Smooth muscle cell (in vitro differentiated cells): ENCODE measurements at regions not wholly inside any gene's neighbourhood (a gene's known extent, or its start where the extent isn't known, plus 50 kb on each side); places are given as distances from the start of the nearest gene placed in this dataset.

Experiments
- DNase-seq: peaks from one replicate; lab custom pipeline; 2025; ENCODE audit not compliant: unreplicated experiment; lab: John Stamatoyannopoulos, UW
- H2AFZ ChIP-seq: fragments of 200-600 bp; sonication (generic); 2 replicates; pipeline ENCODE4 v1.6.0; 2016; ENCODE audit warnings: antibody characterized with exemption, low read depth, mild to moderate bottlenecking
- H3F3A ChIP-seq: fragments of 200-600 bp; sonication (generic); 2 replicates; pipeline ENCODE4 v1.6.0; 2017; ENCODE audit warnings: antibody characterized with exemption, low read depth
- H3K27ac ChIP-seq: fragments of 200-600 bp; sonication (generic); 2 replicates; pipeline ENCODE4 v1.5.1; 2016; ENCODE audit warnings: low read depth, mild to moderate bottlenecking
- H3K27me3 ChIP-seq: fragments of 200-600 bp; sonication (generic); 2 replicates; pipeline ENCODE4 v1.6.1; 2016; ENCODE audit warnings: low read depth, mild to moderate bottlenecking
- H3K36me3 ChIP-seq: fragments of 200-600 bp; sonication (generic); 2 replicates; pipeline ENCODE4 v1.5.1; 2016; ENCODE audit warnings: low read depth
- H3K4me1 ChIP-seq: fragments of 200-600 bp; sonication (generic); 2 replicates; pipeline ENCODE4 v1.5.1; 2016; ENCODE audit warnings: low read depth
- H3K4me2 ChIP-seq: fragments of 200-600 bp; sonication (generic); 2 replicates; pipeline ENCODE4 v1.6.0; 2016; ENCODE audit warnings: mild to moderate bottlenecking
- H3K4me3 ChIP-seq: fragments of 200-600 bp; sonication (generic); 2 replicates; pipeline ENCODE4 v1.5.1; 2016; ENCODE audit warnings: mild to moderate bottlenecking
- H3K79me2 ChIP-seq: fragments of 200-600 bp; sonication (generic); 2 replicates; pipeline ENCODE4 v1.6.0; 2016; ENCODE audit warnings: low read depth, mild to moderate bottlenecking
- H3K9ac ChIP-seq: fragments of 200-600 bp; sonication (generic); 2 replicates; pipeline ENCODE4 v1.6.0; 2016; ENCODE audit warnings: low read depth
- H3K9me3 ChIP-seq: fragments of 200-600 bp; sonication (generic); replicated peaks from 2 replicates; pipeline ENCODE4 v1.5.1; 2016; ENCODE audit warnings: low read depth
- H4K20me1 ChIP-seq: fragments of 200-600 bp; sonication (generic); 2 replicates; pipeline ENCODE4 v1.6.0; 2016; ENCODE audit warnings: low read depth
- CTCF ChIP-seq: fragments of 200-600 bp; sonication (generic); IDR thresholded peaks from 2 replicates; pipeline ENCODE4 v1.5.1; 2017; ENCODE audit warnings: borderline replicate concordance, mild to moderate bottlenecking, antibody characterized with exemption; ENCODE audit not compliant: insufficient read depth, poor library complexity, severe bottlenecking
- WGBS: methylation state at CpG from one replicate; pipeline ENCODE4 v1.1.7; 2016; ENCODE audit warnings: low lambda C conversion rate; 5-methylcytosine and 5-hydroxymethylcytosine counted together

DNA sequence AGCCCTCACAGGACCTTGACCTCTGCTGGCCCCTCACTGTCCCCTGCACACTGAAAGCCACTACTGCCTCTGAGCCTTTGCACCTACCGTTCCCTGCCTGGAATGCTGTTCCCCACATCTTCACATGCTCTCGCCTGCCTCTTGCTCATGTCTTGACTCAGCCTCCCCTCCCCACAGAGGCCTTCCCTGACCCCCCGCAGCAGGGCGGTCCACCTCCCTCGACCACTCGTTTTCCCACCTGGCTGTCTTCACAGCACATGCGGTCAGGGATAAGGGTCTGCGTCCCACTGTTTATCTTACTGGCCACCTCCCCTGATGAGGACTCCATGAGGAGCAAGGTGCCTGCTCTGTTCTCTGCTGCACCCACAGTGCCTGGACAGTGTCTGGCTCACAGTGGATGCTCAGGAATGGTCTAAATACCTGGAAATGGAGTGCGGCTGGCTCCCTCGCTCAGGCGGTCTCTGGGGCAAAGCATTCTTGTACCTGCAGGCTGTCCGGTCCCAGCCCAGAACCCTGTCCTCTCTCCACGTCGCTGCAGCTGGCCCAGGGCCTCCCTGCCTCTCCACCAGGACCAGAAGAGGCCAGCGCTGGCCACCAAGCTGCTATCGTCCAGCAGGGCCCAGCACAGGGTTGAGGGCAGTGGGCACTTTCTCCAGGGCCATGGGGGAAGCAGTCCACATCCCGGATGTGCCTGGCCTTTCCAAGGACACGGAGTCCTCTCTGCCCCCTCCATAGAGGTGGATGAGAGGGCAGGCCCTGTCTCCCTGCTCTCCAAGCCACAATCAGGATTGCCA is 107.4 kb downstream of the NCOR2 start:
- Histone ChIP-seq H3K9ac (no peak overlapping the region), H3K4me1 (peaks cover 24% of the 10 kb centered on the region), H2AFZ (no peak overlapping the region), H3K4me3 (no peak overlapping the region), H3F3A (peaks cover 14% of the 10 kb centered on the region), H3K27me3 (no peaks in the 10 kb centered on the region), H3K4me2 (no peak overlapping the region), H3K79me2 (peaks cover 19% of the 10 kb centered on the region), H3K27ac (no peak overlapping the region), H3K9me3 (no peaks in the 10 kb centered on the region), H4K20me1 (peaks cover 100% of the 10 kb centered on the region), H3K36me3 (no peaks in the 10 kb centered on the region)
- DNase-seq, result no peak
- 99% methylated on average over 18 of the region's 18 CpGs for WGBS
- no peak for TF ChIP-seq CTCF

GRCh38 chr12:124458992-124459851 is 108.2 kb downstream of the NCOR2 start:
- Histone ChIP-seq H3K36me3 (no peaks in the 10 kb centered on the region), H3K27me3 (no peaks in the 10 kb centered on the region), H4K20me1 (peaks cover 100% of the 10 kb centered on the region), H3K79me2 (peaks cover 19% of the 10 kb centered on the region), H3K4me2 (no peak overlapping the region), H2AFZ (no peak overlapping the region), H3K9ac (no peak overlapping the region), H3K27ac (no peak overlapping the region), H3K4me3 (no peak overlapping the region), H3K9me3 (no peaks in the 10 kb centered on the region), H3F3A (peaks cover 7% of the 10 kb centered on the region), H3K4me1 (peaks cover 23% of the 10 kb centered on the region)
- no peak for DNase-seq
- 95% methylated on average over 12 of the region's 12 CpGs for WGBS
- no peak for TF ChIP-seq CTCF

DNA sequence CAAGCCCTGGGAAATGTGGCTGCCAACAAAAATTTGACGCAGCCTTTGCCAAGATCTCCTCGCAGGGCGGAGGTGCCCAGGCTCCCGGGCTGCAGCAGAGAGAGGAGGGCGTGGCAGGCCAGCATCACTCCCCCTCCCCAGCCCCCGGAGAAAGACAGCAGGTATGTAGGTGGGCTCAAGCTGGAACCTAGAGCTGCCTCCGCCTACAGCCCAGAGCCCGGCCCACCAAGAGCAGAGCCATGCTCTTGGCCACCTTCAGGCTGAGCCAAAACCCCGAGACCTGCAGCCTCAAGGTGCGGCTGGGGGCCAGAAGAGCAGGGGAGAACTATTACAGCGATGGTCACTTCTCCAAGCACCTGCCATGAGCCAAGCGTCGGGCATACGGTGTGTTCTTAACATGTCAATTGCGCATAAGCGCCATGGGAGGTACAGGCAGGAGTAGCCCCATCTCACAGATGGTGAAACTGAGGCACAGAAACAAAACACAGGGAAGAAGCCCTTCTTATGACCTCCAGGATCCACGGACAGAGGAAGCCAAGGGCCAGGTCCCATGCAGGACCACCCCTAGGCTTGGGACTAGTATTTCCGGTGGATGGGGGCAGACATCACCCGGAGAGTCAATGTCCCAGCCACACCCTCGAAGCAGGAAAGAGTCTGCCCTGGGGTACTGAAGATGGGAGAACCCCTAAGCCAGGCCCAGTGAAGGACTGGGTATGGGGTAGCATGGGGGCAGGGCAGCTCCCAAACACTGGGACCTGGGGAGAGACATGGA is 109.0 kb downstream of the NCOR2 start:
- peaks cover 16% of the 10 kb centered on the region for H3K4me1 ChIP-seq
- H3K36me3 ChIP-seq, result no peaks in the 10 kb centered on the region
- peaks cover 2% of the 10 kb centered on the region for H3F3A ChIP-seq
- H3K9ac ChIP-seq, result no peak overlapping the region
- DNase-seq, result no peak
- no peaks in the 10 kb centered on the region for H3K27me3 ChIP-seq
- H3K4me3 ChIP-seq, result no peak overlapping the region
- H2AFZ ChIP-seq, result no peak overlapping the region
- no peak overlapping the region for H3K4me2 ChIP-seq
- H3K9me3 ChIP-seq, result no peaks in the 10 kb centered on the region
- no peak overlapping the region for H3K27ac ChIP-seq
- WGBS, result 91% methylated on average over 20 of the region's 20 CpGs
- H3K79me2 ChIP-seq, result peaks cover 19% of the 10 kb centered on the region
- H4K20me1 ChIP-seq, result peaks cover 100% of the 10 kb centered on the region
- no peak for TF ChIP-seq CTCF
